ENCODE measurements at regions not wholly inside any gene's neighbourhood (a gene's known extent, or its start where the extent isn't known, plus 50 kb on each side); places are given as distances from the start of the nearest gene placed in this dataset.
"Not testable (repeated sequence)": the region's sequence is repeated elsewhere in the genome, so short reads cannot be mapped to it uniquely, and the experiment has no call there.

DNA sequence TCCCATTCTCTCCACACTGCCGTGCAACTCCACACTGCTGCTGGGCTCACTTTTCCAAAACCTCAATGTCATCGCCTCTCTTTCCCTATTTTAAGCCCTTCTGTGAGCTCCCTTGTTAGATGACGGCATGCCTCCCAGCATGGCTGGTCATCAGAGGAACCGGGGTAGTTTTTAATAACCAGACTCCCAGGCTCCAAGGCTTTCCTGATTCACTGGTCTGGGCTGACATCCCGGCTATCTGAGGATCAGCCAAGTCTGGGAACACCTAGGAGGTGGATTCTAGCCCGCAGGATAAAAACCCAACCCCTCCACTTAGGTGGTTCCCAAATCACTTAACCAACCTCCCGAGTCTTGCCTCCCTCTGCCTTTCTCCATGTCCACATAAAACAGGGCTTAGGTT, 295.4 kb upstream of the FZD8 start:
- TF ChIP-seq, protein P1, sequence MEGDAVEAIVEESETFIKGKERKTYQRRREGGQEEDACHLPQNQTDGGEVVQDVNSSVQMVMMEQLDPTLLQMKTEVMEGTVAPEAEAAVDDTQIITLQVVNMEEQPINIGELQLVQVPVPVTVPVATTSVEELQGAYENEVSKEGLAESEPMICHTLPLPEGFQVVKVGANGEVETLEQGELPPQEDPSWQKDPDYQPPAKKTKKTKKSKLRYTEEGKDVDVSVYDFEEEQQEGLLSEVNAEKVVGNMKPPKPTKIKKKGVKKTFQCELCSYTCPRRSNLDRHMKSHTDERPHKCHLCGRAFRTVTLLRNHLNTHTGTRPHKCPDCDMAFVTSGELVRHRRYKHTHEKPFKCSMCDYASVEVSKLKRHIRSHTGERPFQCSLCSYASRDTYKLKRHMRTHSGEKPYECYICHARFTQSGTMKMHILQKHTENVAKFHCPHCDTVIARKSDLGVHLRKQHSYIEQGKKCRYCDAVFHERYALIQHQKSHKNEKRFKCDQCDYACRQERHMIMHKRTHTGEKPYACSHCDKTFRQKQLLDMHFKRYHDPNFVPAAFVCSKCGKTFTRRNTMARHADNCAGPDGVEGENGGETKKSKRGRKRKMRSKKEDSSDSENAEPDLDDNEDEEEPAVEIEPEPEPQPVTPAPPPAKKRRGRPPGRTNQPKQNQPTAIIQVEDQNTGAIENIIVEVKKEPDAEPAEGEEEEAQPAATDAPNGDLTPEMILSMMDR (IDR thresholded peaks at IDR 0.05; ENCODE audit: borderline replicate concordance, control extremely low read depth, extremely low read depth, insufficient read depth, missing control alignments), result no peak
- in situ Hi-C loops (cut with MboI; ENCODE audit: low sequenced_read_pairs, unreplicated experiment), result no loop called here
- DNase-seq (ENCODE audit: low spot score), result no peak

DNA sequence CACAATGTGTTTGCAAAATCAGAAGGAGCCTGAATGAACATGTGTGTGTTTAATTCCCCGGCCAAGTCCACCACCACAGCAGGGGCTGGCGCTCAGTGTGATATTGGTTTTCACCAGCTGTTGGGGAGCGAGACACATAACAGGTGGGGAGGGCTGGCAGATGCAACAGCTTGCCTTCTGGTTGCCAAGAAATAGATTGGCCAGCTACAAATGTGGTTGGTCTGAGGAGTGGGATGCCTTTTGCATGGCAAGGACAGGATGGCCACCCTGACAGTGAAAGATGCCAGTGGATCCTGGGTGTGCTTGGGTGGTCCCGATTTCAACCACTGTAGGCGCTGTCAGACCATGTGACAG, 292.5 kb upstream of the FZD8 start:
- DNase-seq (ENCODE audit: low spot score), result no peak
- TF ChIP-seq, protein P1 (IDR thresholded peaks at IDR 0.05; ENCODE audit: borderline replicate concordance, control extremely low read depth, extremely low read depth, insufficient read depth, missing control alignments), result no peak
- in situ Hi-C loops (cut with MboI; ENCODE audit: low sequenced_read_pairs, unreplicated experiment), result no loop called here

DNA sequence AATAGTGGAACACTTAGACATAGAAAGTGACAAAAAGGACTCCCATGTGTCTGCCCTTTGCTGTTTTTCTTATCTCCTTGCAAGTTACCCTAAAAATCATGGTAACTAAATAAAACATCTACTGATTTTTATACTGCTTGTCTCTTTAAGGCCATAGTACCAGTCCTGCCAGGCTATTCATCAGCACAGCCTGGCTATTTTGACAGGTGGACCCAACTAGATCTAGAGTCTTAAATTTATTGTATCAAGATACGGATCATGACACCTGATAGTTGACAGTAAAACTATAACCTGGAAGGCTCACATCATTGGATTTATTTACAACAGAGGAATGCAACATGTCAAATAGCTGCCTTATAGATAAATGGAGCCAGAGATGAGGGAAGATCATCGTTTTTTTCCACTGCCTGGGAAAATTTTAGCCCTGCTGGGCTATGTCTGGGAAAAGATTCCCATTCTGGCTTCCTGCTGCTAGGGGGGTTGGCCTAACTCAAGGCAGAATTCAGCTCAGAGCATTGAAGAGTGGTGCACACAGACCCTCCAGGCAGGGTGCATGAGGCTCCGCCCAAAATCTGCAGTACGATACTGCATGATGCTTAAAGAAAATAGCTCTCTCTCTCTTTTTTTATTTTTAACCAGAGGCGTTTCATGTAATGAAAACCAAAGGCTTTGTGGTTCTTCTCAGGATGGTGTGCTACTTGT, 292.0 kb upstream of the FZD8 start:
- DNase-seq (ENCODE audit: low spot score), result no peak
- in situ Hi-C loops (cut with MboI; ENCODE audit: low sequenced_read_pairs, unreplicated experiment), result no loop called here

DNA sequence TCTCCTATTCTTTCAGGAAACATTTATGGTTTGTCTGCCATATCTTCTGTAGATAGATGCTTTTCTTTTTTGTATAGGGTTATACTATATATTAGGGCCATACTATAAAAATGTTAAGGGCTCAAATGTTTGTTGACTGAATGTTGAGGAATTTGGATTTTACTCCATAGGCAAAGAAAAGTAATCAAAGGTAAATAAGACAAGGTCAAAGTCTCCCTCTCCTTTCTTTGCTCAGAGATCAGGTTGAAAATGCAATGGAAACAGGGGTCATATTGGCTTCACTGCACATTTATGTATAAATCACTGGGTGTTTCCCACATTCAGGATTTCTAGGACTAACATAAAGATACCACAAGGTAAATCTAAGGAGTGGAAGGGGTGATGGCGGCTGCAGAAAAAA, 291.4 kb upstream of the FZD8 start:
- no peak for DNase-seq (ENCODE audit: low spot score)
- TF ChIP-seq, protein P1 (IDR thresholded peaks at IDR 0.05; ENCODE audit: borderline replicate concordance, control extremely low read depth, extremely low read depth, insufficient read depth, missing control alignments), result no peak
- in situ Hi-C loops (cut with MboI; ENCODE audit: low sequenced_read_pairs, unreplicated experiment), result no loop called here

More for the DNA sequence above, 292.0 kb upstream of the FZD8 start:
- TF ChIP-seq, protein P1 (IDR thresholded peaks at IDR 0.05; ENCODE audit: borderline replicate concordance, control extremely low read depth, extremely low read depth, insufficient read depth, missing control alignments), result no peak

DNA sequence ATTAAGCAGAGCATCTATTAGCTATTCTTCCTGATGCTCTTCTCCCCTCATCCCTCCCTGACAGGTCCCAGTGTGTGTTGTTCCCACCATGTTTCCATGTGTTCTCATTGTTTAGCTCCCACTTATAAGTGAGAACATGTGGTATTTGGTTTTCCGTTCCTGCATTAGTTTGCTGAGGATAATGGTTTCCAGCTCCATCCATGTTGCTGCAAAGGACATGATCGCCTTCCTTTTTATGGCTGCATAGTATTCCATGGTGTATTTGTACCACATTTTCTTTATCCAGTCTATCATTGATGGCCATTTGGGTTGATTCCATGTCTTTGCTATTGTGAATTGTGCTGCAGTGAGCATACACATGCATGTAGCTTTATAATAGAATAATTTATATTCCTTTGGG, 287.9 kb upstream of the FZD8 start:
- DNase-seq (ENCODE audit: low spot score); in situ Hi-C loops (cut with MboI; ENCODE audit: low sequenced_read_pairs, unreplicated experiment): not testable (repeated sequence)

DNA sequence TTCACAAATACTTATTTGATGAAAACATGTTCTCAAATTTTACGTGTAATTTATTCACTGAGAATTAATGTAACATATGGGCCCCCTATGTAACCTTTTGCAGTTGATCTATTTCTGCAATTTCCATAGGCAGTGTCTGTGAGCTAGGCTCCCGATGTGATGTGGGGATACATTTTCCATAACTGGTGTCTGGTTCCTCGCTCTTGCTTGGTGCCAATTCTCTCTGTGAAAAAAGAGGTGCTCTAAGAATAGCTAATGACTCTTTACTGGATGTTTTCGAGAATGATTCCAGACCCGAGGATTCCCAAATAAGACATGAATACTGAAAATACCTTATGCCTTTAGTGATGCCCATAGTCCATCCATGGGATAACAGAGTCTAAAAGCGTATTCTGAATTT, 286.7 kb upstream of the FZD8 start:
- TF ChIP-seq, protein P1 (IDR thresholded peaks at IDR 0.05; ENCODE audit: borderline replicate concordance, control extremely low read depth, extremely low read depth, insufficient read depth, missing control alignments), result no peak
- no peak for DNase-seq (ENCODE audit: low spot score)
- in situ Hi-C loops (cut with MboI; ENCODE audit: low sequenced_read_pairs, unreplicated experiment), result no loop called here

DNA sequence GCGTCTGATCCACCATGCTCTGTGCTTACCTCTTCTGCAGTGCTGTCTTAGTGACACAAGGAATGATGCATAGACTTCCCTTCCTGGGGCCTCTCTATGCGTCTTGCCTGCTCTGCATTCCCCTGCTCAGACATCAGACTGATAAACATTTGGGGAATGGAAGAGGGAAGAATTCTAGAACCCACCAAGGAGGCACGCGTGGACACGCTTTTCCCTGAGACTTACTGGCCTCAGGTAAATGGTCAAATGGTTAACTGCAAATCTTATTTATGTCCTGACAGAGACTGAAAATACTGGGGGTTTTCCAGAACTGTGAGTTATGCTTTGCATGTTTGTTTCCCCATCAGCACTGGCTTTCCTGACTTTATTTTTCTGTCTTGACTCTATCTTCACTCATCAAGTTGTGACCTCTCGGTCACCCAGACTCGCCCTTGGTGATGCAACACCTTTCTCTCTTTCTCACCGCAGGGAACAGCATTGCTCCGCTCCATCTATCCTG, 285.9 kb upstream of the FZD8 start:
- in situ Hi-C loops (cut with MboI; ENCODE audit: low sequenced_read_pairs, unreplicated experiment), result no loop called here
- no peak for DNase-seq (ENCODE audit: low spot score)
- TF ChIP-seq, protein P1 (IDR thresholded peaks at IDR 0.05; ENCODE audit: borderline replicate concordance, control extremely low read depth, extremely low read depth, insufficient read depth, missing control alignments), result no peak
